ENCODE measurements at regions not wholly inside any gene's neighbourhood (a gene's known extent, or its start where the extent isn't known, plus 50 kb on each side); places are given as distances from the start of the nearest gene placed in this dataset.

GRCh38 chr9:26125693-26126092 is 447.4 kb upstream of the TUSC1 start:
- no peak for TF ChIP-seq CTCF (IDR thresholded peaks at IDR 0.05)
- TF ChIP-seq POLR2A (IDR thresholded peaks at IDR 0.05): no peak
